HuH-7 (cell line): ENCODE measurements at regions not wholly inside any gene's neighbourhood (a gene's known extent, or its start where the extent isn't known, plus 50 kb on each side); places are given as distances from the start of the nearest gene placed in this dataset.
"Not testable (repeated sequence)": the region's sequence is repeated elsewhere in the genome, so short reads cannot be mapped to it uniquely, and the experiment has no call there.

Experiments used
- DNase-seq: peaks from one replicate; pipeline ENCODE4 v3.0.0; 2011; ENCODE audit warnings: low spot score

DNA sequence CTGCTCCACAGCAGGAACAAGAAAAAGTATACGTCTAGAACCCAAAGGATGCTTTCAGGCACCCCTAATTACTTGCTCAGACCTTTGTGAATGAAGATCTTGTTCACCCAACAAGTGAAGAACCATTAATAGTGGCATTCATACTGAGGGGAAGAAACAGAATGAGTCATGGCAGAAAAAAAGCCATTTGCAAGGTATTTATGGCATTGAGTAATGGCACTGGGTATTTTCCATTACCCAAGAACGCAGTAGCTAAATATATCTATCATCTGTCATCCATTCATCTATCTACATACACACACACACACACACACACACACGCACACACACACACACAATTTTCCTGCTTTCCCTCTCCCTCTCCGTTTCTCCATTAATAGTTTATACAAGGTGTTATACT is 56.4 kb upstream of the XIRP2 start:
- no peak for DNase-seq

DNA sequence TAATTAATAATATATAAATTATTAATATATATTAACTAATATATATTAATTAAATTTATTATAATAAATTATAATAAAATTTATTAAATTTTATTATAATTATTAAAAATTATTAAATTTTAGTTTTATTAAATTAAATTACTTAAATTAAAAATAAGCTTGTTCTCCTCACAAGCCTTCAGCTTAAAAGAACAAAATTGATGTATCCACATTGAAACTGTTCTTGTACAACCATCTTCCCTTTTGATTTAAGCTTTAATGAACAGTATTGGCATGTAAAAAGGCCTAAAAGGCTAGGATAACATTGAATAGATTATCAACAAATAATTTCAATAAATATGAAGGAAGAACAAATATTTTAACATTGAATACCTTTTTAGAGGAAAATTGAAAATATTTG is 62.4 kb upstream of the XIRP2 start:
- DNase-seq = no peak

DNA sequence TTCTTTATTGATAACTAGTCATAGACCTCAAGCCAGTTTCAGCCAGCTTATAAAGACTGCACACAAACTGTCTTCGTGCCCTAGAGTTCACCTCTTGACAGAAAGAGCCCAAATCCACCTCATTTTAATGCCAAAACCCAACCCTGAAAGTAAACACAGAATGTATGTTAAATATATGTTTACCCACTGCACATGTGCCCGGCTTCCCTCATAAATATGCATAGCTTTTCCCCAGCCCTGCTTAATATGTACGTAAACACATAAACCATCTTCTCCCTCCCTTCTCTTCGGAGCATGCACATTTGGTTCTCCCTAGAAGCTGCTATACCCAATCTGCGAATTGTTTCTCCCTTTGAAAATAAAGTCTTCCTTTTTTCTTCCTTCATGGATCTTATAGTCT is 73.9 kb upstream of the XIRP2 start:
- no peak for DNase-seq

DNA sequence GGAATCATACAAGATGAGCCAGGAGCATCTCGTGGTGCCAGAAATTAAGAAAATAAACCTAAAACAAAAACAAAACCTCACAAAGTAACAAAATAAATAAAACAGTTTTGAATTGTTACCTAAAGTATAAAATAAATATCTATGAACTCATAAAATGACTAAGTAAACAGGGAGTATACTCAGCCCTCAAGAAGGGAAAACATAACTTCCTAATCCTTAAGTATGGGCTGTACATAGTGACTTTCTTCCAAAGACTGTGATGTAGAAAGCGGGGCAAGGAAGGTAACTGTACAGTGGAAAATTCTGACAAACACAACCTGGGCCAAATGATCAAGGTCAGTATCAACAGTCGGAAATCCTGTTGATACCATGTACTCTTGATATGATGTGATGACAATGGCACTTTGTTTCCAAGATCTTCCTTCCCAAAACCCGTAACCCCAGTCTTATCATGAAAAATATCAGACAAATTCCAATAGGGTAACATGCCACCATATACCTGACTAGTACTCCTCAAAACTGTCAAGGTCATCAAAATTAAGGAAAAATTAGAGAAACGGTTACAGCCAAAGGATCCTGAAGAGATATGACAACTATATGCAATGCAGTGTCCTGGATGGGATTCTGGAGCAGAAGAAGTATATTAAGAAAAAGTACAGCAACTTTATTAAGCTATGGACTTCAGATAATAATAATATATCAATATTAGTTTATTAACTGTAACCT is 76.0 kb upstream of the XIRP2 start:
- no peak for DNase-seq

DNA sequence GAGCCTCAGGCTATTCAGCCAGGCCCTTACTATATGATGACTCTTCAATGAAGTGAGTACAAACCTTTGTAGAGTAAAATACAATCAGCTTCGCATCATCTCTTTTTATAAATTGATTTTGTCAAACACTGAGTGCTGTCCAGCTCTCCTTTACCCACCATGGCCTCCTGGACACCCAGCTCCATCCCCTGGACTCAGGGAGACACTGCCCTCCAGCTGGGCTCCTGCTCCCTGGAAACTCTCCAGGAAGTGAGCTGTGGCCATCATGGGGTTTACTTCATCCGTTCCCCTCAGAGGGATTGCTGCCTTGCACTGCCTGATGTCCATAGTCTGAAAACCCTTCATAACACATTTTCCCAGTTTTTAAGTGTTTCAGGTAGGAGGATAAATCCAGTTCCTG is 82.5 kb upstream of the XIRP2 start:
- DNase-seq = no peak

DNA sequence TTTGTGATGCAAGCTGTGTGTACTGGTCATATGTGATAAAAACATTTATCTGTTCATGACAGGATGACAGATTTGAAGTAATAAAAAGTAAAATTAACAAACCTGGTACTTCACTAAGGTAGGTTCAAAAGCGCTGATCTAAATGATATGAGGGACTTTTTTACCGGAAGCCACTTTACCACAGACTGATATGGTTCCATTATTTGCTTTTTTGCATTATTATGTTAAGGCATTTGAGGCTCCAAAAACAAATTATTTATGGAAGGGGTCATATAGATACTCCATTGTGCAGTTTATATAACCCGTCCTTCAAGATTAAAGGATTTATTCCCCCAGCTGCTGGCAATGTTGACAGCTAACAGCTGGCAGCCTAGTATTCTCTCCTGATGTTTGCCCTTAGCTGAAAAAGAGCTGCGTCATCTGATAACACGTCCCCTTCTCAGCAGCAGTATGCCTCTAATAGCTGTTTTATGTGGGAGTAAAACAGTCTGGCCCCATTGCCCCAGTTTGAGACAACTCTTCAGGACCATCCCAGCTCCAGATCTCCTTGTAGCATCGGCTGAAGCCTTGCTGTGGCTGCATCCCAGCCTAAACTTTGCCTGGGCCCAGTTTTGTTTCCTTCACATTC is 84.8 kb upstream of the XIRP2 start:
- peak; percentile 4 for DNase-seq

DNA sequence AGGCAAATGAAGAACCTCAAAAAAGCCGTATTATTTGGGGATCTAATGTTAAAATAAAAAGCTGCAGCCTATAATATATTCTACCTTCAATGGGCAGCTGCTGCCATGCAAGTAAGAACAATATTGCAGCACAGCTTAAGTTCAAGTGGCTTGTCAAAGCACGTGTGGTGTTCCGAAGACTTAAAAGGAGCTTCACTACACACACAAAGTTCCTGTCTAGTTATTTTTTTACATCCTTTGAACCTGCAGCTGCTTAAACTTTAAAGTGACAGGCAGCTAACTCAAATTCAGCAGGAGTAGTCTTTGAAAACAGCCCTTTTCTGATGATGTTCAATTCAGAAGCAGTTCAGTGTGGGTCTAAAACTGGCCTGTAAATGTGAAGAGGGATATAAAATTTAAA is 85.8 kb upstream of the XIRP2 start:
- no peak for DNase-seq

DNA sequence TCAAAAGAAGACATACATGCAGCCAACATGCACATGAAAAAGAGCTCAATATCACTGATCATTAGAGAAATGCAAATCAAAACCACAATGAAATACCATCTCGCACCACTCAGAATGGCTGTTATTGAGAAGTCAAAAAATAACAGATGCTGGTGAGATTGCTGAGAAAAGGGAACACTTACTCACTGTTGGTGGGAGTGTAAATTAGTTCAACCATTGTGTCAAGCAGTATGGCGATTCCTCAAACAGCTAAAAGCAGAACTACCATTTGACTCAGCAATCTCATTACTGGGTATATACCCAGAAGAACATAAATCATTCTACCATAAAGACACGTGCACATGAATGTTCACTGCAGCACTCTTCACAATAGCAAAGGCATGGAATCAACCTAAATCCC is 95.5 kb upstream of the XIRP2 start:
- DNase-seq = no peak

DNA sequence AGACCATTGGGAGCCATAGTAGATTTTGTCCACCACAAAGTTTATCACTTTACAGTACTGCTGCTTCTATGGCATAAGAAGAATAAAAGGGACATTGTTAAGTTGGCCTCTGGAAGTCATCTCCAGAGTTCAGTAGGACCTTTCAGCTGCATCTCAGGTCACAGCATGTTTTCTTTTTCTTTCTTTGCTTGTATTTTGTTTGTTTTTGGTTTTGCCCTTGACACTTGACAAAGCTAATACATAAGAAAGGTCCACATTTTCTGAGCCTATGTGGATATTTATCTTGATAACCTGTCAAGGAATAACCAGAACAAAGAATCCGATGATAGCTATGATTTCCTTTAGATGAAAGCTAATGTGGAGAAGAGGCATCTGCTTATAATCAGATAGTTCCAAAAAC is 101.6 kb upstream of the XIRP2 start:
- no peak for DNase-seq

DNA sequence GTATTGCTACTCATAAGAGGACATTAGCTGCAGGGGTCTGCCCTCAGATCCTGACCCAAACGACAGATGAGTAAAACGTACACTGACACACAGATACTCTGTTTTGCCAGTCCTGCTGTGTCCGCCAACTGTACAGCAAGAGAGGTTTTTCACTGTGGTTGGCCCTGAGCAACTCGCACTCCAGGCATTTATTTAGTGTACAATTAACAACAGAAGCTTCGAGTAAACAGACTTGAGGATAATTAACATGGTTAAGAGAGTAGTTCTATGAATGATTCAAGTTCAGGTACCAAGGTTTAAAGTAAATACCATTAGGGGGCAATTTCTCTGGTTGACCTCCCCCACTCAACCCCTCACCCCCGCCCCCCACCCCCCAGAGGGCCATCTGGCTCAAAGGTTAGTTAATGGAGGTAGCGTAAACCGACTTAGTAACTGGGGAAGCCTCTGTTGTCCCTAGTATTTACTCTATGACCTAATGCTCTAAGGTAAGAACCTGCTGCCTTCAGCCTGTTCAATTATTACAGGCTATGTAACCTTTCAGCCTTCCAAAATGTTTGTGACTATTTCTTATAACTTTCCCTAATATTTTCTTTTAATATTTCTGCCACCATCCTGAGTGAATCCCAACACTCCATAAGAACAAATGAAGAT is 103.9 kb upstream of the XIRP2 start:
- peak; percentile 19 for DNase-seq

DNA sequence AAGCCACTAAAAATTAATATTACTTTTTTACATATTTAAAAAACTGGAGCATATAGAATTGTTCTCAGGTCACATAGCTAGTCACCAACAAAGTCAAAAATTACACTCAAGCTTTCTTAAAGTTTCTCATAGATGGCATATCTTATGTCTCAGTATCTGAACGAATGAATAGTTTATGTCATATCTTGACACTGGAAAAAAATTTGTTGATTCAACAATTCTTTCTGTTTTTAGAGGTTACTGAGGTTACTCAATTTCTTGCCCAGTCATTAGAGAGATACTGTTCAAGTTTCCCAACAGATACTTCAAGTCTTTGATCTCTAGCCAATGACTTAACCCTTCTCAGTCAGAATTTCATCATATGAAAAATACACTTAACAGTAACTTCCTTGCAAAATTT is 113.1 kb upstream of the XIRP2 start:
- DNase-seq = no peak

DNA sequence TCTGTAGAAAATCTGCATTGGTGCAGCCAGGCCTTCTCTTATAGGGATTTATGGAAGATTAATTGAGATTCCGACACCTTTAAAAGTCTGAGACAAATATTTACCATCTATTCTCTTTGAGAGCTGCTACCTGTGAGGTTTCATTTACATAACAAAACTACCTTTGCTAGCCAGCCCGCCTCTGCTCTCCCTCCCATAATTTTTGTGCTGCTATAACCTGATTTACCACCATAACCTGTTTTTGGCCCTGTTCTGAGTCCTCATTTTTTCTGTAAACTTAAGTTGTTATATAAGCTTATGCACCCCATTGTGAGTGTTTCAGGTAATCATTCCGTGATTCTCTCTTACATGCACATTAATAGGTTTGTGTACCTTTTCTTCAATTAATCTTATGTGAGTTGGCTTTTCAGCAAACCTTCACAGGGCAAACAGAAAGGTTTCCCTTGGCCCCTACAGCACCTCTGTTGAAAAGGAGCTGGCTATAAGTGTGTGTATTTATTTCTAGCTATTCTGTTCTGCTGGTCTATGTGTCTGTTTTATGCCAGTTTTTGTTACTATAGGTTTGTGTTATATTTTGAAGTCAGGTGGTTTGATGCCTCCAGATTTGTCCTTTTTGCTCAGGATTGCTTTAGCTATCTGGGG is 114.9 kb upstream of the XIRP2 start:
- no peak for DNase-seq

DNA sequence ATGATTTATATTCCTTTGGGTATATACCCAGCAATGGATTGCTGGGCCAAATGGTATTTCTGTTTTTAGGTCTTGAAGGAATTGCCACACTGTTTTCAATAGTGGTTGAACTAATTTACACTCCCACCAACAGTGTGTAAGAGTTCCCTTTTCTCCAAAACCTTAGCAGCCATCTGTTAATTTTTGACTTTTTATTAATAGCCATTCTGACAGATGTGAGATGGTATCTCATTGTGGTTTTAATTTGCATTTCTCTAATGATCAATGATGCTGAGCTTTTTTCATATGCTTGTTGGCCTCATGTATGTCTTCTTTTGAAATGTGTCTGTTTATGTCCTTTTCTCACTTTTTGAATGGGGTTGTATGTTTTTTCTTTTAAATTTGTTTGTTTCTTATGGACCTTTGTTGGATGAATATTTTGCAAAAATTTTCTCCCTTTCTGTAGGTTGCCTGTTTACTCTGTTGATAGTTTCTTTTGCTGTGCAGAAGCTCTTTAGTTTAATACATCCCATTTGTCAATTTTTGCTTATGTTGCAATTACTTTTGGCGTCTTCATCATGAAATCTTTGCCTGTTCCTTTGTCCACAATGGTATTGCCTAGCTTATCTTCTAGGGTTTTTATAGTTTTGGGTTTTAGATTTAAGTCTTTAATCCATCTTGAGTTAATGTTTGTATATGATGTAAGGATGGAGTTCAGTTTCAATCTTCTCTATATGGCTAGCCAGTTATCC is 119.7 kb upstream of the XIRP2 start:
- DNase-seq = no peak

DNA sequence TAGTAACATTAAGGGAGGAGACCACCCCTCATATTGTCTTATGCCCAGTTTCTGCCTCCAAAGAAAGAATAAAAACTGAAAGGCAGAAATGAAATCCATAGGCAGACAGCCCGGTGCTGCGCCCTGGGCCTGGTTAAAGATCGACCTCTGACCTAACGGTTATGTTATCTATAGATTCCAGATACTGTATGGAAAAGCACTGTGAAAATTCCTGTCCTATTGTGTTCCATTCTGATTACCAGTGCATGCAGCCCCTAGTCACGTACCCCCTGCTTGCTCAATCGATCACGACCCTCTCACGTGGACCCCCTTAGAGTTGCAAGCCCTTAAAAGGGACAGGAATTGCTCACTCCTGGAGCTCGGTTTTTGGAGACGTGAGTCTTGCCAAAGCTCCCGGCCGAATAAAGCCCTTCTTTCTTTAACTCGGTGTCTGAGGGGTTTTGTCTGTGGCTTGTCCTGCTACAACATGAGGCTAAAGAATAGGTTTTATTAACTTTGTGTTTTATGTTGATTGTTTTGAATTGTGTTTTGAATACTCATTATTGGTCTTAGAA is 121.4 kb upstream of the XIRP2 start:
- DNase-seq = not testable (repeated sequence)

DNA sequence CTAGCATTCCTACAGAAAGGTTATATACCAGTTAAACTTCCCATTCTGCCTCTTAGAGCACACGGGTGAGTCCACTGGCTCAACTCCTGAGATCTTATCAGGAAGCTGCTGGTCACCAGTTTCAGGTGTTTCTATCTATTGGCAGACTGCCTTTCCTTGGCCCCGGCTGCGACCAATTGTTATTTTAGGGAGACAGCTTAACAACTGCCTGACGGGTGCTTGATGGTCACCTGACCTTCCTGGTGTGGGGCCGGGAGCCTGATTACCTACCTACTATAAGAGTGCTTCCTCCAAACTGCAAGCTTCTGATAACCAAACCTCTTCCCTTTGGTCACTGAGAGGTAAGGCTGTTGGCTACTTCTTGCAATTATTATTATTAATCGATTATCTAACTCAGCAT is 122.1 kb upstream of the XIRP2 start:
- no peak for DNase-seq

DNA sequence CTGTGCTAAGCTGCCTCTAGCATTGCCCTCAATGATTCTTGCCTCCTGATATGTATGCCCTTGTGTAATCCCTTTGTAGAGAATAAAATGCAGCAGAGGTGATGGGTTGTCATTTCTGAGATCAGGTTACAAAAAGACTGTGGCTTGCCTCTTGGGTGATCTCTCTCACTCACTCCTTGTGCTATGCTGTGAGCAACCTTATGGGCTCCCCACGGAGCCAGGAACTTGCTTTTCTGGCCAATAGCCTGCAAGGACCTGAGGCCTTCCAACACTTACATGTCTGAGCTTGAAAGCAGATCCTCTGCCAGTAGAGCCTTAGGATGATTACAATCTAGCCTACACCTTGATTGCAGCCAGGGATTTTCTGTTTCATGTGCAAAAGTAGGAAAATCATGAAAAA is 123.1 kb upstream of the XIRP2 start:
- DNase-seq = no peak

DNA sequence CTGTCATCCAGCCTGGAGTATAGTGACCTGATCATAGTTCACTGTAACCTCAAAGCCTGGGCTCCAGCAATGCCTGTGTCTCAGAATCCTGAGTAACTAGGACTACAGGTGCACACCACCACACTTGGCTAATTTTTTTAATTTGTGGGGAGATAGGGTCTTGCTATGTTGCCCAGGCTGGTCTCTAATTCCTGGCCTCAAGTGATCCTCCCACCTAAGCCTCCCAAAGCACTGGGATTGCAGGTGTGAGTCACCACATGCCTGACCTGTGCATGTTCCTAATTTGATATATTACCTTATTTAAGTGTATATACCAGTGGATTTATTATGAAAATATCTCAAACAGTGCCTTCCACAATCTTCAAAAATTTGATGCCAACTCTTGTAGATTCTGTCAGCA is 123.6 kb upstream of the XIRP2 start:
- no peak for DNase-seq

DNA sequence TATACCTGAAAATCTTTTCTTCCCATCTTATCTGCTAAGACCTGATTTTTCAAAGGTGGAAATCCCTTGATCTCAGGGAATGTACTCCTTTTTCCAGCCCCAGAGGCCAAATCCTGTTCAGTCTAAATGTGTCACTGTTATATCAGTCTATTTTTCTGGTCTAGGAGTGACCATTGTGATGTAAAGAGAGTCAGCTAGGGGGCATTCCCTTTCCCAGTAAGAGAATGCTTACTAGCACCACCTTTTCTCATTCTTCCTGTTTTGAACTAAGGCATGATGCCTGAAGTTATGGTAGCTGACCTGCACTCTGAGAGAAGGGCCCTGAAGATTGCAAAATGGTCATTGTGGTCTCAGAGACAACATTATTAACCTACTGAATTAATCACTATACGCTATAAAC is 124.1 kb upstream of the XIRP2 start:
- no peak for DNase-seq

DNA sequence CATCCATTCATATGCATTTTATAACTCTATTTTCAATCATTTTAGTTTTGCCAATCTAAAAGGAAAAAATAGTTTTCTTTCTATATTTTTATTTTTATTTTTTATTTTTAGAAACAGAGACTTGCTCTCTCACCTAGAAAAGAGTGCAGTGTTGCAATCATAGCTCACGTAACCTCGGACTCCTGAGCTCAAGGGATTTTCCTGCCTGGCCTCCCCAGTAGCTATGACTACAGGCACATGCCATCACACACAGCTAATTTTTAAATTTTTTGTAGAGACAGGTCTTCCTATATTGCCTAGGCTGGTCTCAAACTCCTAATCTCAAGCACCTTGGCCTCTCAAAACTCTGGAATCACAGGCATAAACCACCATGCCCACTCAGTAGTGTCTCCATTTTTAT is 125.5 kb upstream of the XIRP2 start:
- DNase-seq = no peak

DNA sequence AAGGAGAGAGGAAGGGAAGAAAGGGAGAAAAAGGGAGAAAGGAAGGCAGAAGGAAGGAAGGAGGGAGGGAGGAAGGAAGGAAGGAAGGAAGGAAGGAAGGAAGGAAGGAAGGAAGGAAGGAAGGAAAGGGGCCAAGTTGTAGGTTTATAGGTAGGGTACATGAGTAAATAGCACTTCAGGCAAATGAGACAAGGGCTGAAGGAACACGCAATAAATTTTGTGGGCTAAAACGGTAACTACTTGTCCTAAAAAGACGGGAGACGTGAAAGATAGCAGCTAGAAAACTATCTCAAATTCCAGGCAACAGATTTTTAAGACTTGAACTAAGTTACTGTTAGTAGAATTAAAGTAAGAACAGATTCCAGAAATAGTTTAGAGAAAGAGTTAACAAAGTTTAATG is 129.3 kb upstream of the XIRP2 start:
- DNase-seq = no peak

DNA sequence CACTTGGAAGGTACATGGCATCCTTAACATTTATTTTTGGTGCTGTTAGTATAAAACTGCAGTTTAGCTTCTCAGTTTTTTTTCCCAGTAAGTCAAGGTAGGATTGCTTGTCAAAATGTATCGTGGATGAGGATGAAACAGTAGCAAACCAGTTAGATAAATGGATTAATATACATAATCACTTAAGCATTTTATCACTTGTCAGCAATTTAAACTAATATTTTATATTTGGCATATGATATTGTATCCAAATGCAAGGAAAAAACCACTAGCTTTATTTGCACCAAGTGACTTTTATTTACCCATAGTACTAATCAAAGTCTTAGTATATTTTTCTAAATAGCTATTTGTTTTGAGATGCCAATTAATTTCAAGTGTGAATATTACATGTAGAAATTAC is 137.7 kb upstream of the XIRP2 start:
- DNase-seq = no peak

DNA sequence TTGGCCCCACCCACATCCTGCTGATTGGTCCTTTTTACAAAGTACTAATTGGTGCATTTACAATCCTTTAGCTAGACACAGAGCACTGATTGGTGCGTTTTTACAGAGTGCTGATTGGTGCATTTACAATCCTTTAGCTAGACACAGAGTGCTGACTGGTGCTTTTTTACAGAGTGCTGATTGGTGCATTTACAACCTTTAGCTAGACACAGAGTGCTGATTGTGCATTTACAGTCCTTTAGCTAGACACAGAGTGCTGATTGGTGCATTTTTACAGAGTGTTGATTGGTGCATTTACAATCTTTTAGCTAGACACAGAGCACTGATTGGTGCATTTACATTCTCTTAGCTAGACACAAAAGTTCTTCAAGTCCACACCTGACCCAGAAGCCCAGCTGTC is 144.2 kb upstream of the XIRP2 start:
- DNase-seq = not testable (repeated sequence)
